Right lobe of liver (tissue), 4 donors: ENCODE measurements at regions not wholly inside any gene's neighbourhood (a gene's known extent, or its start where the extent isn't known, plus 50 kb on each side); places are given as distances from the start of the nearest gene placed in this dataset.

Experiments used
- CTCF ChIP-seq, 4 donors: fragments of 200-600 bp in 3 of 4; fragments of 450-650 bp in 1 of 4; IDR thresholded peaks; one replicate each; pipeline versions ENCODE4 v1.5.1 to v1.8.0; 2016 to 2022; ENCODE audit warnings: antibody characterized with exemption in 4 of 4, mild to moderate bottlenecking in 2 of 4
- POLR2A ChIP-seq: fragments of 450-650 bp; IDR thresholded peaks from one replicate; pipeline ENCODE4 v1.6.1; 2017; ENCODE audit warnings: antibody characterized with exemption, mild to moderate bottlenecking
- donor health status: DM: no; HTN: no; CAD: no.
- donor health status: DM: no; HTN: no; CAD: no.
- donor health status: DM: no; HTN: yes; CAD: no.

- no peak for TF ChIP-seq CTCF (IDR thresholded peaks at IDR 0.05)
- TF ChIP-seq POLR2A: no peak
These were observed 223.0 kb upstream of the MPDZ start for GRCh38 chr9:13502484-13502883.
